GM21786 (cell line): ENCODE measurements at regions not wholly inside any gene's neighbourhood (a gene's known extent, or its start where the extent isn't known, plus 50 kb on each side); places are given as distances from the start of the nearest gene placed in this dataset.
A peak's percentile ranks its signal among the peaks of the same experiment; 100 is the strongest.

Experiments used
- ATAC-seq: cut with Tn5 transposase; IDR thresholded peaks from one replicate; pipeline ENCODE4 v1.9.1; 2021; ENCODE audit not compliant: unreplicated experiment

DNA sequence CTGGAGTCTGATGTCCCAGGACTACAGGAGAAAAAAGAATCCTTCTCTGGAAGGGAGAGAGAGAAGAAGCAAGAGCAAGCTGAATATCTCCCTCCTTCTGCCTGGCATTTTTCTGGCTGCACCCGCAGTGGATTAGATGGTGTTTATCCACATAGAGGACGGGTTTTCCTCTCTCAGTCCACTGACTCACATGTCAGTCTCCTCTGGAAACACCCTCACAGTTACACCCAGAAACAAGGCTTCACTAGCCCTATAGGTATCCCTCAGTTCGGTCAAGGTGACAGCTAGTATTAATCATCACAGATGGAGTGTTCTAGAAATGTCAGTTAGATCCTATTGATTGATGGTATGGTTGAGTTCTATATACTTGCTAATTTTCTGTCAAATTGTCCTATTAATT is 87.9 kb downstream of the RHOU start:
- ATAC-seq = no peak

DNA sequence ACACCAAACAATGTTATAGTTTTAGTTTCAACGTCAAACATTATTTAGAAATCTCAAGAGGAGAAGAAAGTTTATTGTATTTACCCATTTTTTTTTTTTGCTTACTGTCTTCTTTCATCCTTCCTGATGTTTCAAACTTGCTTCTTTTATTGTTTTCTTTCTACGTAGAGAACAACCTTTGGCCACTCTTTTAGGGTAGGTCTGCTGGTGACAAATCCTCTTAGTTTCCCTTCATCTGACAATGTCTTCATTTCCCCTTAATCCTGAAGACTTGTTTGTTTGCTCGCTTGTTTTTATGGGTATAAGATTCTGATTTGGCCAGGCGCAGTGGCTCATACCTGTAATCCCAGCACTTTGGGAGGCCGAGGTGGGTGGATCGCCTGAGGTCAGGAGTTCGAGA is 89.1 kb downstream of the RHOU start:
- ATAC-seq = no peak

DNA sequence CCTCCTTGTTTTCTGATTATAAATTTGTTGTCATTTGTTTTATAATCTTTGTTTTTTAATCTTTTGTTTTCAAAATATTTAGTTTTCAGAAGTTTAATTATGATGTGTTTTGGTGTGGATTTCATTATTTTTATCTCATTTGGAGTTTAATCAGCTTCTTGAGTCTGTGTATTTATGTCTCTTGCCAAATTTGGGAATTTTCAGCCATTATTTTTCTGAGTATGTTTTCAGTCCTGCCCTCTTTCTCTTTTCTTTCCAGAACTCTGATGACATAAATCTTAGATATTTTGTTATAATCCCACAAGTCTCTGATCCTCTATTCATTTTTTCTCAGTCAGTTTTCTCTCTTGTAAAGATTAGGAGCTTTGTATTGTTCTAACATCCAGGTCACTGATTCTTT is 89.8 kb downstream of the RHOU start:
- no peak for ATAC-seq

DNA sequence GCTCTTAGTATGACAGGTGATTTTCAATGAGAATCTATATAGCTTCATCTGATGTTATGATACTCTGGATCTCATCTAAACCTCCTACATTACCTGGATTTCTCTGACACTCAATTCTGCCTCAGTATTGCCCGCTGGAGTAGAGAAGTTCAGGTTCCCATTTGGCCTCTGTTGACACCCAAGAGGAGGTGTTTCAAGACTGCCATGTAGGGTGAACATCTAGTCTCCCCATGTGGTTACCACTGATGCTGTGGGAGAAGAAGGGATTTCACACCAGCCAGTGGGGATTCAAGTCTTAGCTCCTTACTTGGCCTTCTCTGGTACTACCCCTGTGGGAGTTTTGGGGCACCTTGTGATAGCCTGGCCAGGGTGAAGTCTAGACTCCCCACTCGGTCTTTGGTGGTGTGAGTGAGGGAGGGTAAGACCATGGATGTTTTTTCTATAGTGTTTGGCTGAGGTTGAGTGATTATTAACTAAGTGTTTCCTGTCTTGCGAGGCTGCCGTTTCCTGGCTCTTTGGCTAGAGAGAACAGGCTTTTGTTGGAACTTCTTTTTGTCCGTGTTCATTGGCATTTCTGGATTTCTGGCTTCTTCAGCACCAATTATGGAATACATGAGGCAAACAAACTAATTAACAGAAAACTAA is 90.7 kb downstream of the RHOU start:
- peak; percentile 72 for ATAC-seq

DNA sequence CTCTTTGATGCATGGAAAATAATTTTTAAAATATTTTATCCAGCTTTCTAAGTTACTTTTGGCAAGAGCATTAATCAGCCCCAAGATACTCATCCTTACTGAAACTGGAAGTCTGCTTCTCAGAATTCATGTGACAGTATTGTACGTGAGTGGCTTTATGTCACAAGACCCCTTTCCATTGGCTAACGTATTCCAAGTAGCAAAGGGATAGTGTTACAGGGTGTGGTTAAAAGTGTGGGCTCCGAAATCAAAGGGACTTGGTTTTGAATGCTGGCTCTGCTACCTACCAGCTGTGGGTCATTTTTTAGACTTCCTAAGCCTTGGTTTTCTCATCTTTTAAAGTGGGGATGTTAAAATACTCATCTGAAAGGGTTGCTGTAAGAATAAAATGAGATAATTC is 91.7 kb downstream of the RHOU start:
- no peak for ATAC-seq

DNA sequence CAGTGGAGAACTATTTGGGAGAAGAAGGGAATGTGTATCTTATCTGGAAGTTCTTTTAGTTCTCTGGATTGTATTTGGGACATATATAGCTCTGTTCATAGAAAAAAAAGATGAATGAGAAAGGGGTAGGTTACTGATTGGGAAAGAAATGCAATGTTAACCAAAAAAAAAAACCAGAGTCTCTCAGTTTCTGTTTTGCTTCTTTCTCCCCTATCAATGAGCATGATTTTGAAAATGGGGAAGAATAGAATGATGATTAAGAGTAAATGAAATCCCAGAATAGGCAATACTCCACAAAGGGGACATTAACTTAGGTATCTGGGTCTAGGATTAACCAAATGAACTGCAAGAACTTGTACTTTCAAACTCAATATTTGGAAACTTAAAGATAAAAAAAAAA is 92.9 kb downstream of the RHOU start:
- ATAC-seq = no peak

DNA sequence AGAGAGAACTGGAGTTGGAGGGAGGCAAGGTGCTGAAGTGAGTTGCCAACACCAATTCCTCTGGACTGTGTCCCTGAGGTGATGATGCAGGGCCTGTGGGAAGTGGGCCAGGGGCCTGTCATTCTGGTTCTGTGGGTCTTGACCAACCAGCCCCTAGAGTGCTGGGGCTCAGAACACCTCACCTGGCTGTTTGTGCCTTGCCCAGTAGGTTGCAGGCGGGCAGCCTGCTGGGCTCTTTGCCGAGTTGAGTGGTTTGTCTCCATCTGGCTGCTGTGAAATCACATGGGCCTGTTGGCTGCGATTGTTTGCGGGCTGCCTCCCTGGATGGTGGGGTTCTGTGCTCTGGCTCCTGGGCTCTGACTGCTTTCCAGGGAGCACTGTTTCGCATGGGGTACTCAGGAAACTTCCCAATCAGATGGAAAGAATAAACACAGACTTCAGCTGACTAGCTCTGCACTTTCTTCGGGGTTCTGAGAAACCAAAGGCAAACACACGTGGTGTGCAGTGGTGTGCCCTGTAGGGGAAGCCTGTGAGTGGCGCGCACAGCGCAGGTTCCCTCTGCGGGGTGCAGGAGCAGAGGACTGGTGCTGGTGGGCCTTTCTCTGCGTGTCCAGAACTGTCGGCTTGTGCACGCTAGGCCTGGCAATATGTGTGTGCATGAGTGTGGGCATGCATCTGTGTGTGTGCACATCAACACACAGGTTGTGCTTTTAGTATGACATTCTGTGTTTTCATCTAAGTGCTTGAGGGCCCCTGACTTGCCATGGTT is 95.1 kb downstream of the RHOU start:
- ATAC-seq = no peak

DNA sequence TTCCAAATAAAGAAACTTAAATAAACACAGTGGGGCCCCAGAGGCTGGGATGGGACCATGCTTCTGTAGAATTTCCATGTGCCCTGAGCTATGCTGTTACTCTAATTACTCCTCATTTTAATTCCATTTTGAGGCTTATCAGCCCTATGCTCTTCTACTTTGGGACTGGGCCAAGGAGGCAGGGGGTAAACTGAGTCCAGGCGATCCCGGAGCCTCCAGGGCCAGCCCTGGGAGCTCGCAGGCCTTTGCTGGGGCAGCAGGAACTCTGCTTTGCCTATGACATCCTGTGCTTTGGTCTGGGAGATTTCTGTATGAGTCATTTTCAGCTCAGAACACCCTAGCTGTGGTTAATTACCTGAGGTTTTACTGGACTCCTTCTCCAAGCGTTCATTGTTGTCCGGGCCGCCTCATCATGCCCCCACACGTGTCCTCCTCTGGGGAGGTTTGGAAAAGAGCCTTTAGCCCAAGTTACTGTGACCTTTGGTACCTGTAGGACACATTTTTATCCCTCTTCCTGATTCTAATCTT is 95.7 kb downstream of the RHOU start:
- peak; percentile 83 for ATAC-seq

DNA sequence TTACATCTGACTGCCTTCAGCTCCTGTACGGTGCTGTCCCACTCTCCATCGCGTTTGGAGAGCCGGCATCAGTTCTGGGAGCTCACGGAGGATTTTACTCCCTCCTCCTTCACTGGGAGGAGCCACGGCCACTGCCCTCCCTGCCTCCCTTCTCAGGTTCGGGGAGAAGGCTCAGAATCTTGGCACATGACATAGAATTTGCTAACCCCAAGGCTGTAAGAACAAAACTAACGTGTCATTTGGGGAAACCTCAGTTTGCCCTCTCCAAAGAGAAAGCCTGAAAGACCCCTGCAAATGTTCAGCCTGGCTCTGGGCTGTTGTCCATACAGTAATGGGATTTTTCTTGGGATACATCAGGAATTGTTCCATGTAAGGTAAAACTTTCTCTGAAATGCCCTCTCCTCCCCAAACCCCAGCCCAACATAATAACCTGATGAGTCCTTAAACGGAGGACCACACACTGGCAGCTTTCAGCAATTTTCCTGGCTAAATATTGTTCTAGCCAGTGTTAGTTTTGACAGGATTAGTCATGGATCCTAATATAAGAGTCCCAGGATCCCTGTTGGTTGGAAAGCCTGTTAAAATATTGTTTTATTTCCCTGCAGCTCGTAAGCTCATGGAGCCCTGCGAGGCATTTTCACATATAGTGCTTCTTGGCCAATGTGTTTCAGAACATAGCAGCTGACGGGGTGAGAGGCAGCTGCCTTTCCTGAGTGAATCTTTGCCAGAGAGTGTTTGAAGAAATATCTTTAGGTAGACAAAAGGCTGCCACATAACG is 98.8 kb downstream of the RHOU start:
- no peak for ATAC-seq

DNA sequence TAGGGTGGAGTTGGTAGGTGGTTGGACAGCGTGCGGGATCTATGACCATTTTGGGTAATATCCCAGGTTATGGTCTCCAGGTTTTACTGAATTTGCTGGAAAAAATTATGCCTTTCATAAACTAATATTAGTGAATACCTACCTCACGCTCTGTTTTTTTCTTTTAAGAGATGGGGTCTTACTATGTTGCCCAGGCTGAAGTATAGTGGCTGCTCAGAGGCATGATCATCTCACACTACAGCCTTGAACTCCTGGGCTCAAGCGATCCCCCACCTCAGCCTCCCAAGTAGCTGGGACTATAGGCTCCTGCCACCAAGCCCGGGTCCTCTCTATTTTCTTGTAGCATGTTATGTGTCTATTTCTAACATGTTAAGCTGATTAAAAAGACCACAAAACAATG is 100.2 kb downstream of the RHOU start:
- no peak for ATAC-seq

DNA sequence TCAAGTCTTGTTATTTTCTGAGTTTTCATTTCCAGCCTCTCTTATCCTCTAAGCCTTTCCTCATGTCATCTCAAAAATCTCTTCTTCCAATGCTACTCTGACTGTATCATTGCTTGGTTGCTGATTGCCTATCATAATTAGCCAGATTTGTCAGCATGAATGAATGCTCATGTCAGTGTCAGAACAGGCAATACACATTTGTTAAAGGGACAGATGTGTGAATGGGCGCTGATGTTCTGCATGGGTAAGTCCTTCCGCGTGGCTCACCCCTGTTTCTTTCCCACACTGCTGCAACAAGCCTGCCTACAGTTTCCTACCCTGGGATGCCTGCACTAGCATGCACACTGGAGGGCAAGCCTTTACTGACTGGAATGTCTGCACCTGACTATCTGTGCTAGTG is 100.6 kb downstream of the RHOU start:
- no peak for ATAC-seq

DNA sequence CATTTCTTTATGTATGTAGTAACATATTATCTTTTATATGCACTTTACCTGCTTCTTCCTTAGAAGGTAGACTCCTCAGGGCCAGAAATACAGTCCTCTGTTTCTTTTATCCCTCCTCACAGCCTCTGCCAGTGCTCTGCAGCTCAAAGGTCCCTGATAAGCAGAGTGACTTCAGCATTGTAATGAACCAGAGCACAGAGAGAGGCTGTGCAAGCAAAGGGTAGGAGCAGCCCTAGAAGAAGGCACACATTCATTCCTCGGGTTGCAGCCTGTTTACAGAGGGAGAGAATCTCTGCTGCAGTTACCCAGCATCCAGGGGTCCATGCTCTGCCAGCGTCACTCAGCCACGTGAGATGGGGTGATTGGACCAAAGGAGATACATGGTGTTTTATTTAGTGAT is 101.1 kb downstream of the RHOU start:
- no peak for ATAC-seq

DNA sequence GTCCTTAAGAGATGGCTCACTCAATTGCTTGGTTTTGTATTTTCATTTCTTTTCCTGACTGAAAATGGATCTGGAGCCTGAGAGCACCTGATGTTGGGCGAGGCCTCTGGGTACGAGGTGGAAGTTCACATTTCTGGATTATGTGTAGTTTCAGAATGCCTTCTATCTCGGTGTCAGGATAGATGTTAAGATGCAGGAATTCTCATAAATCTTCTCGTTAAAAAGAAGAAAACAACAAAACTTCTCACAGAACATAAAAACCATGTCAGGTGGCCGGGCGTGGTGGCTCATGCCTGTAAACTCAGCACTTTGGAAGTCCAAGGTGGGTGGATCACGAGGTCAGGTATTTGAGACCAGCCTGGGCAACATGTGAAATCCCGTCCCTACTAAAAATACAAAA is 101.8 kb downstream of the RHOU start:
- no peak for ATAC-seq

DNA sequence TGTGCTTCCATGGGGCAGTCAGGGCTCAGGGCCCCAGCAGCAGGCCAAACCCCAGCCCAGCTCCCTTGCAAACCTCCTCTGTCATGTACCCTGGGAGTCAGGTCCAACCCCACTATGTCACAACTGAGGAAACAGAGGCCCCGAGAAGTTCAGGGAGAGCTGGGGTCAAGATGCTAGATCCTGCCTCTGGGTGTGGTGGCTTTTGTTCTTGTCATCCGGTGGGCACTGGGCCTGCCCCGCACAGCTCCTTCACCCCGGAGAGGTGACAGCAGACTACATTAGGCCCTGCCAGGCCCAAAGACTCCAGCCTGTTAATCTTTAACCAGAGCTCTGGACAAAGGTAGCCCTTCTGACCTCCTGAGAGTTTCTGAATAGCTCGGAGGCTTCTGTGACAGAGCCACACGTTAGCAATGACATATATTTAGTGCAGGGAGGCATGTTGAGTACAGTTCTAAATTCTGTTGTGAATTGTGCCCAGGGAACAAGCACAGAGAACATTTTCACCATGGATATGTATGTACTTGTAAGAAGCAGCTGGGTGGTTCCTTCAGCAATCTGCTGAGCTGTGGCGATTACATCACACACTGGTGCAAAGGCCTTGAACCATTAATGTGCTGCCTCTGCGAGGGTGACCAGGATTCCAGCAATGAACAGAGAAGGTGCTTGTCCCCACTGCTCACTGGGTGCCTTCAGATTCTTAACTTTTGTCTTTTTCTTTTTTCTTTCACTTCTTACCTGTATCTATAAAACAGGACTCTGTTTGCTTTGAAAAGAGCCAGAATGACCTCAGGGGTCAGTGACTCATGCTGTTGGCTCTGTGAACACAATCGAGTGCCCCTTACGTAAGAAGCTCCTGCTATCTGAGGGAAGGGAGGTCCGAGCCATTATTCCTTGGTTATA is 102.8 kb downstream of the RHOU start:
- peak; percentile 76 for ATAC-seq

DNA sequence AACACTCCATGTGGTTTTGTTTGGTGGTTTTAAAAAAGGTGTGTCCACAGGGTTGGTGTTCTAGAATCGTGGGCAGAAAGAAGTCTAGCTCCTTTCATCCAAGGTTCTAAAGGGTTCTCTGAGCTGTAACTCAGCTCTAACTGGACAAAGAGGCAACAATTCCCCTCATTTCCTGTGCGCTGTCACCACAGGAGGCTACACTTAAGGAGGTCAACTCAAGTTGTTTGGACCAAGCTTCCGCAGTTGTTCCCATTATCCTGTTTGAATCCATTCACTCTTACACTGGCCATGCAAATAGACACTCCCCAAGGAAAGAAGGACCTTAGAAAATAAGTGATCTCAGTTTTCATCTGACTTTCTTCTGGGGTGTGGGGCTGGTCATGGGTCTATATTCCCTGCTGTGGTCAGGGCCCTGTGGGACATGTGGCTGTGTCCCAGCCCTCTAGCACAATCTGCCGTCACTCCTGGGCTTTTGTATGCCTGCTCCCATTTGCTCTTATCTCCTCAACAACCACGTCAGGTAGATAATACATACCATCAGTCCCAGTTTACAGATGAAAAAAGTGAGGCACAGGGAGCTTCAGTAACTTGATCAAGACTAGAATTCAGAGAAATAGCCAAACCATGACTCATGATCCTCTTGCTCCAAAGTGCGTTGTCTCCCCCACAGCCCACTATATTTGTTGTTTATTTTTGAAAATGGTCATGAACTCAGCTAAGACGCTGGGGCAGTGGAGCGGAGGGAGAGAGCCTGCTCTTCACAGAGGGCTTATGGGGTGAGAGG is 103.6 kb downstream of the RHOU start:
- ATAC-seq = no peak

DNA sequence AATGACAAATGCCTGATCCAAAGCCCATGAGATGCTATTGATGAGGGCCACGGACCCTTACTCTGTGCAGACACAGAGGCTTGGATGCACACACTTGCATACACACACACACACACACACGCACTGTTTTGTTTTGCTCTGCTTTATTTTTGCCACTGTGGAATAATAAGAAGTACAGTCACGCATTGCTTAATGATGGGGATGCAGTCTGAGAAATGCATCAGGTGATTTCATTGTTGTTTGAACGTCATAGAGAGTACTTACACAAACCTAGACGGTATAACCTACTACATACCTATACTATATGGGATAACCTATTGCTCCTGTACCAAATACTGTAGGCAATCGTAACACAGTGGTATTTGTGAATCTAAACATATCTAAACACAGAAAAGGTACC is 104.4 kb downstream of the RHOU start:
- ATAC-seq = no peak

DNA sequence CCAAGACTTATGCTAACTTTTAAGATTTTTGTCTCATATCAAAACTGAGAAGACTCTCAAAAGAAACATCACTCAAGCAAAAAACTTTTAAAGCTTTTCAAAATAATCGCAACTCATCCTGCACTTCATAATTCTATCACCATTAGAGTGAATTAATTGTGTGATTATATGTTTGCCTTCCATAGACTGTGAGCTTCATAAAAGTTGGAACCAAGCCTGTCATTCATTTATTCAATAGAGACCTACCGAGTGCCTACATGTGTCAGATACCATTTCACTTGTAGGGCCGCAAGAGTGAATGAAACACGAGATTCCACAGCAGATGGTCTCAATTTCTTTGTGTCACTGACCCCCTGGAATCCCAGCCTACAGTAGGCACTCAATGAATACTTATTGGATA is 106.4 kb downstream of the RHOU start:
- ATAC-seq = no peak

DNA sequence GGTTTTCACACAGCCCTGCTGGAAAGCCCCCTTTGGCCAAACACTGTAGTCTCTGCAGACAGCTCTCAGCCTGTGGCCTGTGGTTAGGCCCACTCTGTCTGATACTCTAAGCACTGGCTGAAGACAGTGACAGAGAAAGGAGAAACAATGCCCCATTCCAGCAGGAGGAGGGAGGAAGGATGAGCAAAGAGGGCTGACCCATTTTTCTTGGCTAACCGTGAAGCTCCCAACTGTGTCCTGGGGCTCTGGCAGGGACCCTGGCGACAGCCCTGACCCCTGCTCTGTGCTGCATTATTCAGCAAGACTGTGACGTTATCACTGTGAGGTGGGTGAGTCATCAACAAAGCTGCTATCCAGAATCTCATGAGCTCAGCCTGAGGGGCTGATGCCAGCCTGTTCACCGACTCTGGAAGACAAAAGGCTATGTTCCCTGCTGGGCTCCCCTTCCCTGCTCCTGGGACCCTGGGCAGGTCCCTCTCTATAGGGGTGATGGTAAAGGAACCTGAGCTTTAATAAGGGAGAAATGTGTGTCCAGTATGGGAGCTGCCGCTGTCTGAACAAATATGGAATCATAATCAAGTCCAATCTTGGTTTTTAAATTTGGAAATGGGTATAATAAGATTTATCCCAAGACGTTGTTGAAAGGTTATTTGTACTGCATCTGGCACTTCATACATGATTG is 107.0 kb downstream of the RHOU start:
- ATAC-seq = no peak

DNA sequence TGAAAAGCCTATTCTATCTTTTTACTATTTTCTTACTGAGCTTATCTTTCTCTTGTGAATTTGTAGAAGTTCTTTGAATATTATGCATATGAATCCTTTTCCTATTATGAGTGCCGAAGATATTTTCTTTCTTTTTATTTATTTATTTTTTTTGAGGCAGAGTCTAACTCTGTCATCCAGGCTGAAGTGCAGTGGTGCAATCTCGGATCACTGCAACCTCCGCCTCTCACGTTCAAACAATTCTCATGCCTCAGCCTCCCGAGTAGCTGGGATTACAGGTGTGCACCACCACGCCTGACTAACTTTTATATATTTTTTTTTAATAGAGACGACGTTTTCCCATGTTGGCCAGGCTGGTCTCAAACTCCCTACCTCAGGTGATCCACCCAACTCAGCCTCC is 109.8 kb downstream of the RHOU start:
- ATAC-seq = no peak

DNA sequence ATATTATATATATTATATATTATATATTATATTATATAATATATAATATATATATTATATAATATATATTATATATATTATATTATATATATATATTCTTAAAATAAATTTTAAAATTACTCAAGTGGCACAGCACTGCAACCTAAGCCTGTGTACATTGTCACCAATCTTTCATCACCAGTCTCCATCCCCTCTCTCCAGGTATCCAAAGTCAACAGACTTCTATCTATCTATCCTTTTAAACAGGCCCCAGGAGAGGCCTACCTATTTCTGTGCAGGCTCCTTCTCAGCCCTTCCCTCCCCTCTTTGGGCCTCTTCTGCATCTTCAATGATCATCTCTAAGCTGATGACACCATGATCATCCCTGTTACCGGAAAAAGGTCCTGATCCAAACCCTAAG is 111.7 kb downstream of the RHOU start:
- no peak for ATAC-seq
